ENCODE measurements at regions not wholly inside any gene's neighbourhood (a gene's known extent, or its start where the extent isn't known, plus 50 kb on each side); places are given as distances from the start of the nearest gene placed in this dataset.

DNA sequence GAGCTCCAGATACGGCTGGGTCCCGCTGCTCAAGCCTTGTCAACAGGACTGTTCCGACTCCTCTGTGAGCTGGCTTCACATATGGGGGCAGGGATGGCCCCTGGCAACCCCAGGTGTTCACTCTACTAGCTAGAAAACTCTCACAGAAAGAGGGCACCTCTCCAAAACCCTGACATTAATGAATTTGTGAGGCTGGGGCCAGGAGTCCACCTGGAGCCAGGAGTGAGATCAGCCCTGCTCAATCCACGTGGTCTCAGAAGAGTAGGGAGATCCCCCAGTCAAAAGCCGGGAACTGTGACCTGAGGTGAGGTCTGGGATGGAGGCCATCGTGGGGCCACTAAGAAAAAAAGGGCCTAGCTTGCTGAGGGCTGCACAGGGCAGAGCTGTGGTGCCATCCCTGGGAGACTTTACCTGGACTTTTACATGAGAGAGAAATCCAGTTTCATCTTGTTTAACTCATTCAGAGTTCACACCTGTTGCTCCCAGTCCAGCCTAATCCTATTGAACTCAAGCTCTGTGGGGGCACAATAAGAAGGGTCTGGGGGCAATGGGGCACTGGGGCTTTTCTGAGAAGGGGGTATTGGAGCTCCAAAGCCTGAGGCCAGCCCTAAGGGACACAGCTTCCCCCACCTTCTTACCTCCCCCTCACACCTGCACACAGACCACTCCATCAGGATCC, 144.3 kb upstream of the MLN start:
- TF ChIP-seq, protein P1, sequence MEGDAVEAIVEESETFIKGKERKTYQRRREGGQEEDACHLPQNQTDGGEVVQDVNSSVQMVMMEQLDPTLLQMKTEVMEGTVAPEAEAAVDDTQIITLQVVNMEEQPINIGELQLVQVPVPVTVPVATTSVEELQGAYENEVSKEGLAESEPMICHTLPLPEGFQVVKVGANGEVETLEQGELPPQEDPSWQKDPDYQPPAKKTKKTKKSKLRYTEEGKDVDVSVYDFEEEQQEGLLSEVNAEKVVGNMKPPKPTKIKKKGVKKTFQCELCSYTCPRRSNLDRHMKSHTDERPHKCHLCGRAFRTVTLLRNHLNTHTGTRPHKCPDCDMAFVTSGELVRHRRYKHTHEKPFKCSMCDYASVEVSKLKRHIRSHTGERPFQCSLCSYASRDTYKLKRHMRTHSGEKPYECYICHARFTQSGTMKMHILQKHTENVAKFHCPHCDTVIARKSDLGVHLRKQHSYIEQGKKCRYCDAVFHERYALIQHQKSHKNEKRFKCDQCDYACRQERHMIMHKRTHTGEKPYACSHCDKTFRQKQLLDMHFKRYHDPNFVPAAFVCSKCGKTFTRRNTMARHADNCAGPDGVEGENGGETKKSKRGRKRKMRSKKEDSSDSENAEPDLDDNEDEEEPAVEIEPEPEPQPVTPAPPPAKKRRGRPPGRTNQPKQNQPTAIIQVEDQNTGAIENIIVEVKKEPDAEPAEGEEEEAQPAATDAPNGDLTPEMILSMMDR (IDR thresholded peaks at IDR 0.05), result no peak
- H3K27ac Mint-ChIP-seq (ENCODE audit: unreplicated experiment), result no peak overlapping the region
- H3K4me3 Mint-ChIP-seq (ENCODE audit: unreplicated experiment), result no peak overlapping the region
- no peaks in the 10 kb centered on the region for H3K4me1 Mint-ChIP-seq (ENCODE audit: unreplicated experiment)
- H3K36me3 Mint-ChIP-seq (ENCODE audit: unreplicated experiment), result no peaks in the 10 kb centered on the region
- H3K27me3 Mint-ChIP-seq (ENCODE audit: unreplicated experiment), result peaks cover 36% of the 10 kb centered on the region
- no peaks in the 10 kb centered on the region for H3K9me3 Mint-ChIP-seq (ENCODE audit: unreplicated experiment)
- no peak for DNase-seq (ENCODE audit: extremely low spot score, unreplicated experiment)

DNA sequence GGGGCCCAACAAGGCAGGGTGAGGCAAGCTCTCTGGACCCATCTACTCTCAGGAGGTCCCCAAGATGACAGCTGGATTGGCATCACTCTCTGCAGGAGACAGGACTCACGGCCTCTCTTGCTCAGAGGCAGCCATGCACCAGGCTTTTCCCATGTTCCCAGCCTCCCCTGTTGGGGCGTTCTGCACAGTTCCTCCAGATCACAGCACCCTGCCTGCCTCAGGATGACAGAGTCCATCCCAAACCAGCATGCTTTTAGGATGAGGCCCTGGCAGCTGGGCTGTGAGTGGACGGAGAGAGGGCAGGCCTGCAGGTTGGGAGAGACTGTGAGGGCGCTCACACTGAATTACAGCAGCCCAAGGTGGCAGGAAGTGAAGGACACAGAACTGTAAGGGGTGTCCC, 143.2 kb upstream of the MLN start:
- DNase-seq (ENCODE audit: extremely low spot score, unreplicated experiment), result no peak
- Mint-ChIP-seq H3K27ac (ENCODE audit: unreplicated experiment) (no peak overlapping the region), H3K27me3 (ENCODE audit: unreplicated experiment) (peaks cover 32% of the 10 kb centered on the region), H3K9me3 (ENCODE audit: unreplicated experiment) (no peaks in the 10 kb centered on the region), H3K36me3 (ENCODE audit: unreplicated experiment) (no peaks in the 10 kb centered on the region), H3K4me1 (ENCODE audit: unreplicated experiment) (no peaks in the 10 kb centered on the region), H3K4me3 (ENCODE audit: unreplicated experiment) (no peak overlapping the region)
- TF ChIP-seq, protein P1 (IDR thresholded peaks at IDR 0.05), result no peak

DNA sequence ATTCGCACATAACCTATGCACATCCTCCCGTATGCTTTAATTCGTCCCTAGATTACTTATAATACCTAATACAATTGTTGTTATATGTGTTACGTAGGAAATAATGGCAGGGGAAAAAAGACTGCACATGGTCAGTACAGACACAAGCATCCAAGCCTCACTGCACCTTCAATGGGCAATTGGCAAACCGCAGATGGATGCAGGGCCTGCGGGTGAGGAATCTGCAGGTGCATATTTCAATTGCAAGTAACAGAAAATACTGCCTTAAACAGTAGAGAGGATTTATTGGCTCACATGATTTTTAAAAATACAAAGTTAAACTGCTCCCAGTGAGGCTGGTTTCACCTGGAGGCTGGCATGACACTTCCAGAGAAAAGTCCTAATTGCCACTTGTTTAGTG, 142.1 kb upstream of the MLN start:
- no peak overlapping the region for H3K4me3 Mint-ChIP-seq (ENCODE audit: unreplicated experiment)
- no peak overlapping the region for H3K27ac Mint-ChIP-seq (ENCODE audit: unreplicated experiment)
- H3K4me1 Mint-ChIP-seq (ENCODE audit: unreplicated experiment), result no peaks in the 10 kb centered on the region
- TF ChIP-seq, protein P1 (IDR thresholded peaks at IDR 0.05), result no peak
- H3K27me3 Mint-ChIP-seq (ENCODE audit: unreplicated experiment), result peaks cover 32% of the 10 kb centered on the region
- H3K9me3 Mint-ChIP-seq (ENCODE audit: unreplicated experiment), result no peaks in the 10 kb centered on the region
- H3K36me3 Mint-ChIP-seq (ENCODE audit: unreplicated experiment), result no peaks in the 10 kb centered on the region
- DNase-seq (ENCODE audit: extremely low spot score, unreplicated experiment), result no peak

DNA sequence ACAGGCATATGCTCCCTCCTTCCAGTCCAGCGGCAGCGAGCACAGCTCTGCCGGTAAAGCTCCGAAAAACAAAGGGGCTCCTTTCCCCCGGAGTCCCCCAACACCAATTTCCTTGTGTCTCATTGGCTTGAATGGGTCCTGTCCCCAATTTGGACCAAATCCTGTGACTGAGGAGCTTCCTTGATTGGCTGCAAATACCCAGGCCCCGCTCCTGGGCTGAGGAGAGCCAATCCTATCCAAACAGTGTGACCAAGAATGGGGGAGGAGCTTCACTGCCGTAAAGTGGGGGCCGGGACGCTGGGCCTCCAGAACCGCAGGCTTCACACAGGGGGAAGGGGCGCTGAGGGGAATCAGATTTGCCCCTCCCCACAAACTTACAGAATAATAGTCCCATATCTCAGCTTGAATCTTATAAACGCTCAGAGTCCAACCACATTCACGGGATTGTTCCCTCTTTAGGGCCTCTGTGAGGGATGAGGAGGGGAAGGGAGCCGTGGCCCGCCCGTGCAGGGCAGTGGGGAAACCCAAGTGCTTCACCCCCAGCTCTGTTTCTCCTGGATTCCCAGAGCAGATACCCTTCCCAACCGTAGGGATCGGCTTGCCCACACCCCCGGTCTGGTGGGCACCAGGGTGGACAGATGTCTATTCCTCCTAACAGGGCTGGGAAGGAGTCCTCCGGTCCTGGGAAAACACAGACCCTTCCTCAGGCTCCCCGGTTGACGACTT, 141.0 kb upstream of the MLN start:
- no peaks in the 10 kb centered on the region for H3K9me3 Mint-ChIP-seq (ENCODE audit: unreplicated experiment)

DNA sequence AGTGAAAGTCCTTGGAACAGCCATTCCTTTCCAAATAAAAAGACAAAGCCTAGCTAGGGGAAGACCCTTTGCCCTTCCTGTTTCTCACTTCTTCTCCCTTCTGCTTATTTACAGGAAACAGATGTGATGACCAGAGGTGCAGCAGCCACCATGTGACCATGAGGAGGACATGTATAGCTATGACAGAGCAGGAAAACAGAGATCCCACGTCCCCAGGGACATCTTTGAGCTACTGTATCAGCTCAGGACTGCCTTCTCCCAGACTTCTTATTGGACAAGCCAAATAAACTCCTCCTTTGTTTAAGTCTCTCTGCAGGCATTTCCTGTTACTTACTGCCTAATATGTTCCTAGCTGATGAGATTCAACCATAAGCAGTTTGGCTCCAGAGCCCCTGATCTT, 133.1 kb upstream of the MLN start:
- no peak overlapping the region for H3K4me3 Mint-ChIP-seq (ENCODE audit: unreplicated experiment)
- TF ChIP-seq, protein P1 (IDR thresholded peaks at IDR 0.05), result no peak
- H3K4me1 Mint-ChIP-seq (ENCODE audit: unreplicated experiment), result no peaks in the 10 kb centered on the region
- no peaks in the 10 kb centered on the region for H3K36me3 Mint-ChIP-seq (ENCODE audit: unreplicated experiment)
- DNase-seq (ENCODE audit: extremely low spot score, unreplicated experiment), result no peak
- H3K27me3 Mint-ChIP-seq (ENCODE audit: unreplicated experiment), result peaks cover 70% of the 10 kb centered on the region
- H3K9me3 Mint-ChIP-seq (ENCODE audit: unreplicated experiment), result no peaks in the 10 kb centered on the region
- H3K27ac Mint-ChIP-seq (ENCODE audit: unreplicated experiment), result no peak overlapping the region

More for the DNA sequence above, 141.0 kb upstream of the MLN start:
- no peaks in the 10 kb centered on the region for H3K36me3 Mint-ChIP-seq (ENCODE audit: unreplicated experiment)
- DNase-seq (ENCODE audit: extremely low spot score, unreplicated experiment), result no peak
- peaks cover 41% of the 10 kb centered on the region for H3K27me3 Mint-ChIP-seq (ENCODE audit: unreplicated experiment)
- H3K4me3 Mint-ChIP-seq (ENCODE audit: unreplicated experiment), result no peak overlapping the region
- TF ChIP-seq, protein P1 (IDR thresholded peaks at IDR 0.05), result no peak
- H3K27ac Mint-ChIP-seq (ENCODE audit: unreplicated experiment), result no peak overlapping the region
- no peaks in the 10 kb centered on the region for H3K4me1 Mint-ChIP-seq (ENCODE audit: unreplicated experiment)
